NCI-H2196 treated with DMSO at 0.1 percent for 48 hours (cell line): ENCODE measurements at regions not wholly inside any gene's neighbourhood (a gene's known extent, or its start where the extent isn't known, plus 50 kb on each side); places are given as distances from the start of the nearest gene placed in this dataset.
"Not testable (repeated sequence)": the region's sequence is repeated elsewhere in the genome, so short reads cannot be mapped to it uniquely, and the experiment has no call there.

Source experiments
- DNase-seq: peaks from one replicate; lab custom pipeline; 2025; ENCODE audit not compliant: unreplicated experiment; lab: John Stamatoyannopoulos, UW

DNA sequence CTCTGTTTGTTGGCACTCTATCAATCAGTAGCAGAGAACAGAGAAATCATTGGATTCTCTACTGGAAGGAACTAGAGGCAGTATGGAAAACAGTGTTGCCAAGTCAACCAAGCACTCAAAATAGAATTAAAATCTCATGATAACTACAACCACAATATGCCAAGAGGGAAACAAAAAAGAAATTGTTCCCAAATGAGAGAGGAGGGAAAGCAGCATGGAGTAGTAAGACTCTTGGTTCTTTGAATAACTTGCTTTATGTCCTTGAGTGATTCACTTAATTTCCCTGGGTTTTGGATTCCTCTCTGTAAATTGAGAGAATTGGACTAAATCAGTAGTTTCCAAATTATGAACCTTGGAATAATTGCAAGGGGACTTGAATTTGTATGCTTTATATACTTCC is 285.5 kb upstream of the ANKRD50 start:
- no peak for DNase-seq

DNA sequence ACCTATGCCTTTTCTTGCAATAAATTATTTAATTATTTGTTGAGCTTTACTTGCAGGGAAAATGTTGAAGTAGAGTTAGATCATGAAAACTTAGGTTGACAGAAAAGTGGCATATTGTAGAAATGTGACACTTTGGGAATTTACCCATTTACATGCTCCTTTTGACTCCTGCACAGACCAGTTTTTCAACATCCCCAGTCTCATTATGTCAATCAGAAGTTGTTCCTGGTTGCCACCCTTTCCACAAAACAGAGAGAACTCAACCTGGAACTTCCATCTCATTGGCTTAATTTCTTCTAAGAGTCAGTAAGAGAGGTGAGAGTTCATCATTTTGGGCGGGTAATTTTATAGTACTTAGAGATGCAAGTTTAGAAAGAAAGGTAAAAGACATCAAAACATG is 284.6 kb upstream of the ANKRD50 start:
- no peak for DNase-seq

DNA sequence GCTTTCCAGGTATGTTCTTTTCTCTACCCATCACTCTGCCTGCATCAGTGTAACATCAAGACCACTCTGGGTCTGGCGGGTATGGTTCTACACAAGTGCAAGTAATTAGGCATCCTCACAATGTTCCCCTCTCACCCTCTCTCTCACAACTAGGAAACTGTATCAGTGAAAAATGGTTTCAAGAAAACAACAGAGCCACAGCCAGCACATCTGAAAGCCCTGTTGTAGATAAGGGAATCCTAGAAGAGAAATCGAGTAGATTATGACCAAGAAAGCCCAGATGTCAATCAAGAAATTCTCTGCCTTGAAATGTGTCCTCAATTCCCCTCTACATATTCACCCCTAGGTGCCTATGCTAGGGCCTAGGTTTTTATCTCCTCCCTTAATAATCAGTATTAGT is 281.3 kb upstream of the ANKRD50 start:
- no peak for DNase-seq

DNA sequence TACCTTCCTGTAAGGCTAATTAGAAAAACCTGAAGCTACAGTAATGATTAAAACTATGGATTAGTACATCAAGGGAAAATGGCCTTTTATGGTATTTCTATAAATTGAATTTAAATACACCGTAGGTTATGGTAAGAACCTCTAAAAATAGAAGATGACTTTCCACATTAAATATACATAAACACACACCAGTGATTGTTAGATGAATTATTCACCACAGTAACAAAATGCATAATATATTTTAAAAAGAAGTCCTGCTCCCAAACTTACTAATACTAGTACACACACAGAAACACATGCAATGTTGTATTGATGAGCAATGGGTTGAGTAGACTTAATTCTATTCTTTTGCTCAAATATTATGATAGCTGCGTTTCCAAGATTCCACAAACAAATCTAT is 277.9 kb upstream of the ANKRD50 start:
- DNase-seq, result no peak

DNA sequence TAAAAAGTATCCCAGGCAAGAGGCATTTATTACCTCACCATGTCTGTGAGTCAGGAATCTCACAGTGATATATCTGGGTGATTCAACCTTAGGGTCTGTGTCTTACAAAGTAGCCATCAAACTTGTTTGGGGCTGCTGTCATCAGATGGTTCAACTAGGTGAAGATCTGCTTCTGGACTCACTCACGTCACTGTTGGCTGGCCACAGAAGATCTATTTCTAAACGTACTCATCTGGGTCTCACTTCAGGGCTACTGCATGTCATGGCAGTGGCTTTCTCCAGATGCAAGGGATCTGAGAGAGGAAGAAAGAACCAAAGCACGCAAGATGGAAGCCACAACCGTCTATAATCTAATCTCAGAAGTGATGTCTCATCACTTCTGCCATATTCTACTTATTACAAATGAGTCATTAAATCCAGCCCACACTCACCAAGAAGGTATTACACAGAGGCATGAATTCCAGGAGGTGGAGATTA is 267.8 kb upstream of the ANKRD50 start:
- no peak for DNase-seq

DNA sequence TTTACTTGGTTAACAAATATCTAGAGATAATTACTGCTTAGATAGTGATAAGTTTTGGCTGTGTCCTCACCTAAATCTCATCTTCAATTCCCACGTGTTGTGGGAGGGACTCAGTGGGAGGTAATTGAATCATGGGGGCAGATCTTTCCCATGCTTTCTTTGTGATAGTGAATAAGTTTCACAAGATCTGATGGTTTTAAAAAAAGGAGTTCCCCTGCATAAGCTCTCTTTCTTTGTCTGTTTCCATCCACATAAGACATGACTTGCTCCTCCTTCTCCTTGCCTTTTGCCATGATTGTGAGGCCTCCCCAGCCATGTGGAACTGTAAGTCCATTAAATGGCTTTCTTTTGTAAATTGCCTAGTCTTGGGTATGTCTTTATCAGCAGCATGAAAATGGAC is 266.0 kb upstream of the ANKRD50 start:
- not testable (repeated sequence) for DNase-seq

DNA sequence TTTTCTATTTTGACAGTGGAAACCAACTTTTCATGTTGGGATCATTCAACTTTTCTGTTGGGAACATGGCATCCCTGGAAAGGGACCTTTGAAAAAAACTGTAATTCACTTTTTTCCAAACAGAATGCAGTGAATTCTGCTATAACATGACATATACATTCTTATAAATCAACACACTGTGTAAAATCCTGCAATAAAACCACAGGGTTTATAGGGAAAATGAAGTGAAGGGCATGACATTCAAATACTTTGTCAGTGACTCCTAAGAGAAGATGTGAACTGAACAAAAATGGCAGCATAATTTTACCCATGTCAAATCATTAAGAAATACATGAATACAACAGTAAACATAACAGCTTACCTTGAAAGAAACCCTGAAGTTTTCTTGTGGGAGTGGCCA is 264.5 kb upstream of the ANKRD50 start:
- no peak for DNase-seq

DNA sequence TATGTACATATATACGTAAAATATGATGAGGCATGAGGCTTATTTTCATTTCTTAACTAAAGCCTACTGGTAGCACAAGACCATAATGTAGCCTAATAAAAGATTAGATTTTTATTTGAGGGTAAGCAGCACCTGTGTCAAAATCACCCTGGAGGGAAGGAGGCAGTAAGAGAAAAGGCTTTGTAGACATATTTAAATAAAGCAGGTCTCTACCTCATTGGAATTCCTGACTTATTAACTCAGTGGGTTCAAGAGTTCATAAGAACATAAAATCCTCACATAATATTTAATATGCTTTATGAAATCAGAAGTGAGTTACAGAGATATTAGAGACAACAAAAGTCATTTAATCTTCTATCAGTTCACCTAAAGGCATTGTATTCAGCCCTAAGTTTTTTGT is 261.6 kb upstream of the ANKRD50 start:
- DNase-seq, result no peak

DNA sequence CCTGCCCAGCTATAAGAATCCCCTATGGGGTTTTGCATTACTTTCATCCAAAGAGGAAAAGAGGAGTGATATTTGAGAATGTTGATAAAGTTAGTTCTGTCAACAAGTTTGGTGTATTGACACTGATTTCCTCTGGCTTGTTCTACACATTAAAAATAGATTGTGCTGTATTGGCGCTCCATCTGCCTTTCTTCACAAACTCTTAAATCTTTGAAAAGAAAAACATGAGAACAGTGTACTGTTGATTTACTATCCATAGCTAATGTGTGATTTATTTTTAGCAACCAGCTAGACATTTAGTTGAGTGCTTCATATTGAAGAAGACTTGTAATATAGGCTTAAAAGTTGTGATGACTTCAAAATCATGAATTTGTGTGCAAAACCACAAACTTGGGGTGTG is 261.2 kb upstream of the ANKRD50 start:
- DNase-seq, result no peak

DNA sequence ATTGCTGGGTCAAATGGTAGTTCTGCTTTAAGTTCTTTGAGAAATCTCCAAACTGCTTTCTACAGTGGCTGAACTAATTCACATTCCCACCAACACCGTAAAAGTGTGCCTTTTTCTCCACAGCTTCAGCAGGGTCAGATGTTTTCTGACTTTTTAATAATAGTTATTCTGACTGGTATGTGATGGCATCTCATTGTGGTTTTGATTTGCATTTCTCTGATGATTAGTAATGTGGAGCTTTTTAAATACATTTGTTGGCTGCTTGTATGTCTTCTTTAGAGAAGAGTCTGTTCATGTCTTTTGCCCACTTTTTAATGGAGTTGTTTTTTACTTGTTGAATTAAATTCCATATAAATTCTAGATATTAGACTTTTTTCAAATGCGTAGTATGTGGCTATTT is 257.5 kb upstream of the ANKRD50 start:
- no peak for DNase-seq

DNA sequence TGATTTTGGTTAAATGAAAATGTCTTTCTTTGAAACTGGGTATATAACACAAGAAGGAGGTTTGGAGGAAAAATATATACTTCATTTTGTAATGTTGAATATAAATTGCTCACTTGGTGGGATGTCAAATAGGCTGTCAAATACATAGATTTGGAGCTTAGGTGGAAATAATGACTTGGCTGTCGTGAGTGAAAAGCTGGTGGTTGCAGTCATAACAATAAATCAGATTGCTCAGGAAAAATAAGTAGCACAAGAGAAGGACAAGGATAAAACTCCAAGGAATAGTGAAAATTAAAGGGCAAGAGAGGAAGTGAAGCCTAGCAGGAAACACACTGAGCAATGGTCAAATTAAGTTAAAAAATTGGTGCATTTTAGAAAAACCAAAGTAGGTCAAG is 253.0 kb upstream of the ANKRD50 start:
- no peak for DNase-seq

DNA sequence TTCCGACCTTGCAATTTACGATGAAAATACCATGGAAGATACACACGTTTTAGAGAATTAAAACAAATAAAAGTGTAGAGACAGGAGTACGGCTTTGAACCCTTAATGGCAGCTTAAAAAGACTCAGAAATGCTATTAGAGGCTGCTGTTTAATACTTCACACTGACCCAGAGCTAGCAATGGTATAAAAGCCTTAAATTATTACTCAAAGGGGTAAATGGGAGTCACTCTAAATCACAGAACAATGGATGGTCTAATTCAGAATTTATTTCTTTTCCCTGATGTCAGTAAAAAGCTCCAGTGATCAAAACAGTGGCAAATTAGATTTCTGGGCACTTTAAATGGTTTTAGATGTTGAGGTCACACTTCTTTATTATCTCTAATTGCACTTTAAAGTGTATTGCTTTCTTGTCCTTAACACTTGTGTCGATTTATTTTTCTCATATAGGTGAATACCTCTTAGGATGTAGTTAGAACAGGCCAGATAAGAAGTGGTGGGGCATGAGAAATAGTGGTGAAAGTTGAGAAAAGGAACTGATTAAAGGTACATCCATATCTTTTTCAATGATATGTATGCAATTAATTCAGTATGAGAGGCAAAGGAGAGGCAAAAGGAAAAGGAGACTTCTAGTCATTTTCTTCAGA is 252.4 kb upstream of the ANKRD50 start:
- DNase-seq, result no peak

DNA sequence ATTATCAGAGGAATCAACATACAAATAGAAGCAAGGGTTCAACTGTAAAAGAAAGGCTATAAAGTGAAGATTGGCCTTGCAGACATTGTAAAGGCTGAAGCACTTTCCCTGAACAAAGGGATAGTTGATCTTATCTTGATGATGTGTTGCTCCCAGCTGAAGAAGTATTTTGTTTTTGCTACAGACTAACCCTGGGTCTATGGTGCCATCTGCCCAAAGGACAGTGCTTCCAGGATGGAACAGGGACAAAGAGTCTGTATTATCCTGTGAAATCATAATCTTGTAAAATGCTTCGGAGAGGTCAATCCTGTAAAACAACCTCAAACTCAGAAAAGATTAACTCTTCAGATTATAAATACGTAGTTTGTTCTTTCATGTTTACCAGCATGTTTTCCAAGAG is 251.7 kb upstream of the ANKRD50 start:
- no peak for DNase-seq

DNA sequence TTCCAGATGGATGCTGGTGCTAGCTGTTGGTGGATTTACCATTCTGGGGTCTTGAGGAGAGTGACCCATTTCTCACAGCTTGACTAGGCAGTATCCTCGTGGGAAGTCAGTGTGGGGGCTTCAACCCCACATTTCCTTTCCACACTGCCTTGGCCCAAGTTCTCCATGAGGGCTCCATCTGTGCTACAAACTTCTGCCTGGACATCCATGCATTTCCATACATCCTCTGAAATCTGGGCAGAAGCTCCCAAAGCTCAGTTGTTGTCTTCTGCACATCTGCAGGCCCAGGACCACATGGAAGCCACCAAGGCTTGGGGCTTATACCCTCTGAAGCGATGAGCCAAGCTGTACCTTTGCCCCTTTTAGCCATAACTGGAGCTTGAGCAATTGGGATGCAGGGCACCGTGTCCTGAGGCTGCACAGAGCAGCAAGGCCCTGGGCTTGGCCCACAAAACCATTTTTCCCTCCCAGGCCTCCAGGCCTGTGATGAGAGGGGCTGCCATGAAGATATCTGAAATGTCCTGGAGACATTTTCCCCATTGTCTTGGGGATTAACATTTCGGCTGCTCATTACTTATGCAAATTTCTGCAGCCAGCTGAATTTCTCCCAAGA is 248.7 kb upstream of the ANKRD50 start:
- DNase-seq, result no peak

DNA sequence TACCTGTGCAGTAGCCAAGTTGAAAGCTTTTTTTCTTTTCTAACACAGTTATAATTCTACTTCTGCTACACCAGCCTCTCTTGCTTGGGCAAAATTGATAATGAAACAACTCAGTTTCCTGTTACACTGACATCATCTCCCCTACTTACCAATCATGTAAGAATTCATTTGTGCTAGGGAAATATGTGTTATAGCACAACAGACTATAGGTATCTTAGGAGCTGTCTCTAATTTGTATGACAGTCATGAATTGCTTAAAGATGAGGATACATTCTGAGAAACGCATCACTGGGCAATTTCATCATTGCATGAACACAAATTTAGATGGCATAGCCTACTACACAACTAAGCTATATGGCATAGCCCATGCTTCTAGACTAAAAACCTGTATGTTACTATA is 246.3 kb upstream of the ANKRD50 start:
- DNase-seq, result no peak

DNA sequence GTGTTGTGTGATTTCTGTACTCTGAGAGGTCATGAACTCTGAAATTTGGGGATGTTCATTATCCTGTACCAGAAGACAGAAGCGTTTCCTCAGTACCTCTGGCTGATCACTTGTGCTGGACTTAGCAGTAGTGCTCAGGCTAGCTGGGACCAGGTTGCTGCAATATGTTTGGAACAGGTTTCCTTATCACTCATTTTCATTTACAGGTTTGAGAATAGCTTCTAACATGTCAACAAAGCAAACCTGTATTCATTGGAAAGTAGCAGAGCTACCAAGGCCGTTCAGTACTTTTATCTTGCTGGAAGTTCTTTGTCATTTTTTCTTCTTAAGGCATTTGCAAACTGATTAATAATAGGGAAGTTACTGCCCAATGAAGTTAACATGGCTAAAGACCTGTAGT is 242.9 kb upstream of the ANKRD50 start:
- no peak for DNase-seq

DNA sequence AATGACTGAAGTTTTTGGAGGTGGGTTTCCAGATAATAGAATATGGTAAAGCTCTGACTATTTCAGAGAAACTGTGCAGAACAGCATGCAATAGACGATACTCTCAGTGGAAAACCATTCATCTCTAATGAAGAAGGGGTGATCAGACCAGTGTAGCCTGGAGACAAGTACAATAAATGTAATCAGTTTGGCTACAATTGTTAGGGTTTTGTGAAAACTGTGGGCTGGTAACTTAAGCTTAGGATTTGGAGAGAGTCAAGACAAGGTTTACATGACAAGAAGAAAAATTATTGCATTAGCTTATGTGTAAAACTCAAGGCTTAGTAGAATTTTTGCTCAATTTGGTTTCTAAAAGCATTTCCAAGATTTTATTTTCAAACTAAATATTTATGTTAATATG is 241.5 kb upstream of the ANKRD50 start:
- DNase-seq, result no peak

DNA sequence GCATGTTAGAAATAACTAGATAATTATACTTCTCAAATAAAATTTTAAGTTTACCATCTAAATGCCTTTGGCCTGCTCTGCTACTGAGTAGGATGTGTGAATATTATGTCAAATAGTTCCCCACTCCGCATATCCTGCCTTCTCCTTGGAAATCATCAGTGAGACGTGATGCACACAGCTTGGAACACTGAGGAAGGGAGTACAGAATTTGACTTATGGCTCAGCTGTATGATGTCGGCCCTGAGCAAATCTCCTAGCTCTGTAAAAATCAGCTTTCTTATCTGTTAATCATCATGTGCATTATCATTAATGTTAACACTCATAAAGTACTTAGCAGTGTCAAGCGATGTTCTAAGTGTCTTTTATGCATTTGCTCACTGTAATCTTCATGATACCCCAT is 241.0 kb upstream of the ANKRD50 start:
- no peak for DNase-seq

DNA sequence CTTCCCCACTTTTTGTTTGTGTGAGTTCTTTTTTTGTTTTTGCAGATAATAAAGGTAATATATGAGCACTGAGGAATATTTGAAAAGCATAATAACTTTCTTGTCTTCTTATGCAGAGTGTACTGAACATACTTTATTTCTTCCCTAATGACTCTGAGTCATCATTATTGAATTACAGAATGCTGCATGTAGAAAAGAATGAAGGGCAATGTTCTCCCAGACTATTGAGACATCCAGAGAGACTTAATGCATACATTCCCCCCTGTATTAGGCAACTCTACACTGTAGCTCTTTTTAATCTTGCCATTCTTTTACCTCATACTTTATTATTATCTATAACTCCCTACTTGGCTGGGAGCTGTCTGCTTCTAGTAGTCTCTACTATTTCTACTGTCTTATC is 240.5 kb upstream of the ANKRD50 start:
- DNase-seq, result no peak

DNA sequence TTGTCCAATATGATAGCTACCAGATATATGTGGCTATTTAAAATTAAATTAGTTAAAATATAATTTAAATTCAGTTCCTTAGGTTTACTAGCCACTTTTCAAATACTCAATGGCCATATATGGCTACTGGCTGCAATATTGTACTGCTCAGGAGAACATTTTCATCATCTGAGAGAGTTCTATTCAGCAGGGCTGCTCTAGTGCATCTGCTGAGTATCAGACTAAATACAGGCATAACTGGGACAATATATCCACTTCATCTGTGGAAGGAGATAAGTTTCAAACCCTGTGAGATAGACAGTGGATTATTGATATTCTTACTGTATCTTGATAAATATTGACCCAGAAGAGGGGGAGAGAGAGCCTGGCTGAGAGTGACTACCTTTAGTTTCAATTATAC is 240.1 kb upstream of the ANKRD50 start:
- DNase-seq, result no peak

DNA sequence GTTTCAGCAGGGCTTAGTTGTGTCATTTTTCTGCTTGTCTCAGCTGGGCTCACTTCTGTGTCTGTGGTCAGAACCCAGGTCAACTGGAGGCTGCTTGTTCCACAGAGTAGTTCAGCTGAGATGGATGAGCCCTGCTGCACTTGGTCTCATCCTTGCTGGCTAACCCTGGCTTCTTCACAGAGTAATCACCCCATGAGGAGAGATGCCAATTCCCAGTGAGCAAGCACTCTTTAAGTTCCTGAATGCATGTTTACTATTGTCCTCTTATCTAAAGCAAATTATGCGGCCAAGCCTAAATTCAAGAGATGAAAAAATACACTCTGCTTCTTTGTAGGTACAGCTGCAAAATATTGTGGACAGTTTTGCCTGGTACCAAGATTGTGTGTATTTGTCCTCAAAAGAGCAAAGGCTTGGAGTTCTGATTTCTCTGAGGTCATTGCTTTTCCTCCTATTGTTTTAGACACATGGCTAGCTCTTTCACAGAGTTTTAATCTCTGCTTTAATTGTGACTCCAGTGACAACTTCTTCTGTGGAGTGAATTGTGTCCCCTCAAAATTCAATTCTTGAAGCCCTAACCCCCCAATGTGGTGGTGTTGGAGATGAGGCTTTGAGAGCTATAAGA is 236.6 kb upstream of the ANKRD50 start:
- no peak for DNase-seq

DNA sequence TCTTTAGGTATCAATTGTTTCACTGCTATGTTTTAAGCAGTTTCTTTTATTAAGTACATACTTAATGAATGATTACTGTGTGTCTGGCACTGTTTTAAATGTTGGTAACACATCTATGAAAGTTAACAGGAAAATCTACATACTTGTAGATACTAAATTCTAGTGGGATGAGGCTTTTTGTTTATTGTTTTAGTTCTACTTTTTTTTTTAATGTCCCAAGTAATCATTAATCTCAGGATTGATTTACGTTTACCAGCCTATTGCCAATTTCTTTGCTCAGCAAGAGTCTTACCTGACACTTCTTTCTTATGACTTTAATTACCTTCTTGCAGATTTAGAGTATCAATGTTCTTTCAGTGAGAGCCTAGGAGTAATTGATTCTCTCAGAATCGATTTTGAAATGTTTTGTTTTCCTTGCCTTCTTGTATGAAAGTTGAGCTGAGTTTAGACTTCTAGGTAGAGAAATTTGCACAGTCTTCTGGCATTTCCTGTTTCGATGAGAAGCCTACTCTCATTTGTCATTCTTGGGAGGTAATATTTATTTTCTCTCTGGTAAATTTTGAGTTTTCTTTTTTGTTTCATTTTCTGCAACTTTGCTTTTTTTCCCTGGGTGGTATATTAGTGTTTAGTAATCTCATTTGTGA is 235.2 kb upstream of the ANKRD50 start:
- DNase-seq, result no peak
